Muscle layer of duodenum (tissue), 2 donors: ENCODE measurements at regions not wholly inside any gene's neighbourhood (a gene's known extent, or its start where the extent isn't known, plus 50 kb on each side); places are given as distances from the start of the nearest gene placed in this dataset.

Experiments used
- H3K27ac ChIP-seq: one replicate; pipeline ENCODE4 v1.7.0; 2013; ENCODE audit warnings: mild to moderate bottlenecking, low read length
- H3K27me3 ChIP-seq: one replicate; pipeline ENCODE4 v1.7.0; 2013; ENCODE audit warnings: low read depth, mild to moderate bottlenecking, control low read depth, low read length
- H3K36me3 ChIP-seq, 2 donors: one replicate each; pipeline ENCODE4 v1.7.0; 2013; ENCODE audit warnings: low read length in 2 of 2, control low read depth in 1 of 2, mild to moderate bottlenecking in 1 of 2; ENCODE audit not compliant: insufficient read depth in 2 of 2, control insufficient read depth in 1 of 2
- H3K4me1 ChIP-seq, 2 donors: one replicate each; pipeline ENCODE4 v1.7.0; 2013; ENCODE audit warnings: low read length in 2 of 2, mild to moderate bottlenecking in 2 of 2, control low read depth in 1 of 2, moderate library complexity in 1 of 2; ENCODE audit not compliant: insufficient read depth in 2 of 2, control insufficient read depth in 1 of 2
- H3K4me3 ChIP-seq, 2 donors: one replicate each; pipeline ENCODE4 v1.7.0; 2013; ENCODE audit warnings: low read length in 2 of 2, low read depth in 1 of 2, mild to moderate bottlenecking in 1 of 2
- H3K9me3 ChIP-seq, 2 donors: one replicate each; pipeline ENCODE4 v1.7.0; 2013; ENCODE audit warnings: low read length in 2 of 2, control low read depth in 1 of 2, mild to moderate bottlenecking in 1 of 2; ENCODE audit not compliant: control insufficient read depth in 1 of 2
- donor health status: healthy.

DNA sequence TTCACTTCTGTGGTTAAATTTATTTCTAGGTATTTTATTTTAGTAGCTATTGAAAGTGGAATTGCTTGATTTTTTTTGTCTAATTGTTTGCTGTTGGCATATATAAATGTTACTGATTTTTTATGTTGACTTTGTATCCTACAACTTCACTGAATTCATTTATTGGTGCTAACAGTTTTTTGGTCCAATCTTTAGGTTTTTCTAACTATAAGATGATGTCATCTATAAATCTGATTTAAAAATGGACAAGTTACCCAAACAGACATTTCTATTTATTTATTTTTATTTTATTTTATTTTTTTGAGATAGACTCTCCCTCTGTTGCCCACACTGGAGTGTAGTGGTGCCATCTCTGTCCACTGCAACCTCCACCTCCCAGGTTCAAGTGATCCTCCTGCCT is 162.3 kb downstream of the COX7C start:
- Histone ChIP-seq H3K9me3 (no peaks in the 10 kb centered on the region), H3K4me1 (no peaks in the 10 kb centered on the region), H3K36me3 (no peaks in the 10 kb centered on the region), H3K27ac (no peak overlapping the region), H3K4me3 (no peak overlapping the region), H3K27me3 (no peaks in the 10 kb centered on the region)

- no peaks in the 10 kb centered on the region for H3K9me3 ChIP-seq
- H3K27me3 ChIP-seq = no peaks in the 10 kb centered on the region
- no peak overlapping the region for H3K4me3 ChIP-seq
- H3K36me3 ChIP-seq = no peaks in the 10 kb centered on the region
- no peaks in the 10 kb centered on the region for H3K4me1 ChIP-seq
- no peak overlapping the region for H3K27ac ChIP-seq
These were observed 169.2 kb downstream of the COX7C start for GRCh38 chr5:86786955-86787354.

- no peak overlapping the region for H3K27ac ChIP-seq
- H3K36me3 ChIP-seq = no peaks in the 10 kb centered on the region
- no peak overlapping the region for H3K4me3 ChIP-seq
- no peaks in the 10 kb centered on the region for H3K27me3 ChIP-seq
- no peaks in the 10 kb centered on the region for H3K9me3 ChIP-seq
- no peaks in the 10 kb centered on the region for H3K4me1 ChIP-seq
These were observed 177.9 kb downstream of the COX7C start for GRCh38 chr5:86795659-86796058.

GRCh38 chr5:86797677-86798076 is 179.9 kb downstream of the COX7C start:
- Histone ChIP-seq H3K4me3 (no peak overlapping the region), H3K27ac (no peak overlapping the region), H3K27me3 (no peaks in the 10 kb centered on the region), H3K4me1 (no peaks in the 10 kb centered on the region), H3K9me3 (no peaks in the 10 kb centered on the region), H3K36me3 (no peaks in the 10 kb centered on the region)

GRCh38 chr5:86806206-86806605 is 188.5 kb downstream of the COX7C start:
- no peak overlapping the region for H3K4me3 ChIP-seq
- no peaks in the 10 kb centered on the region for H3K4me1 ChIP-seq
- H3K9me3 ChIP-seq = no peaks in the 10 kb centered on the region
- H3K27me3 ChIP-seq = no peaks in the 10 kb centered on the region
- no peaks in the 10 kb centered on the region for H3K36me3 ChIP-seq
- no peak overlapping the region for H3K27ac ChIP-seq

GRCh38 chr5:86807046-86808031 is 189.6 kb downstream of the COX7C start:
- Histone ChIP-seq H3K4me1 (no peaks in the 10 kb centered on the region), H3K27me3 (no peaks in the 10 kb centered on the region), H3K36me3 (no peaks in the 10 kb centered on the region), H3K9me3 (no peaks in the 10 kb centered on the region), H3K4me3 (no peak overlapping the region), H3K27ac (no peak overlapping the region)

DNA sequence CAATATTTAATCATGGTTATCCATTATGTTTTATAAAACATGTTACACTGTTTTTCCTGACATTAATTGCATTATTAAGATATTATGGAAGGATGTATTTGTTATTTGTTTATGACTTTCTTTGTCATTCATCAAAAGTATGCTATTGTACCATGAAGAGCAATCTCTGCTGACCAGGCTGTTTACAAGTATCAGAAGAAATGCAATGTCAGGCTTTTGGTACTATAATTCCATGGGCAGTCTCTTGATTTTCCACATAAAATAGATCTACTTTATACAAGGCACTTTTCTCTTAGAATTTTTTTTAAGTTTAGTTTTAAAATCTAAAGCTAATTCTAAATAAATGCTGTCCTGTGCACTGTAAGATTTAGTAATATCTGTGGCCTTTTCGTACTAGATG is 196.6 kb downstream of the COX7C start:
- no peaks in the 10 kb centered on the region for H3K27me3 ChIP-seq
- H3K4me1 ChIP-seq = no peaks in the 10 kb centered on the region
- no peaks in the 10 kb centered on the region for H3K36me3 ChIP-seq
- no peak overlapping the region for H3K27ac ChIP-seq
- no peaks in the 10 kb centered on the region for H3K9me3 ChIP-seq
- no peak overlapping the region for H3K4me3 ChIP-seq

DNA sequence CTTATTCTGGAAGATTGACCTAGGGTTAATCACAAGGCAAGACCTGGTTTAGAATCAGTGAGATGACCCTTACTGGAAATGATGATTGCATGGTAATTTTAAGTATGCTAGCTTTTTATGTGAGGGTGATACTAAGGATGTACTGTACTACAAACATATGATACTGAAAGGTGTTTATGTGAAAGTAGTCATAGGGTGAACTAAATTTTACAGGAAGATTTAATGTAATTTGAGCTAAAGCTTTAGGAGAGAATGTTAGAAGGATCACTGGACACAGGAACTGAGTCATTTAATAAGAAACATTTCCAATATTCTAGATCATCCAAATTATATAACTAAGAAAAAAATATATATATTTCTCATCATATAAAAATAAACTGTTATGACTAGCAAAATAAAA is 197.2 kb downstream of the COX7C start:
- Histone ChIP-seq H3K4me1 (no peaks in the 10 kb centered on the region), H3K4me3 (no peak overlapping the region), H3K9me3 (no peaks in the 10 kb centered on the region), H3K27ac (no peak overlapping the region), H3K36me3 (no peaks in the 10 kb centered on the region), H3K27me3 (no peaks in the 10 kb centered on the region)

DNA sequence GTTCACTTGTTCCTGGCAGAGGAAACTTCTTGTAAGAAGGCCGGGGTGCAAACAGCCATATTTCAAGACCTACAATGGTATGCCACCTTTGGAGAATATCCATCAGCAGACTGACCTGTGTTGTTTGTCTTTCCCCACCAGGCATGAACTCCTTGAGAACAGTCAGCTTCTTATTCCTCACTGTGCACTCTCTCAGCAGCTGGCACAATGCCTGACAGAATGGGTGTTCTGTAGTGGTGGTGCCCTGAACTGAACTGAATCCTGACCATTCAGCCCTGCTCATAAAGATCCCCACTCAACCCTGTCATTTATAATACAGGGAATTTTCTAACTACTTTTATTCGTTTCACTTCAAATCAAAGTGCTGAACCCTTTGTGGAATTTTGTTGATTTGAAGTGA is 206.9 kb downstream of the COX7C start:
- Histone ChIP-seq H3K36me3 (no peaks in the 10 kb centered on the region), H3K4me3 (no peak overlapping the region), H3K27ac (no peak overlapping the region), H3K9me3 (peaks cover 0 to 3% of the 10 kb centered on the region in 2 donors), H3K4me1 (no peaks in the 10 kb centered on the region), H3K27me3 (no peaks in the 10 kb centered on the region)

DNA sequence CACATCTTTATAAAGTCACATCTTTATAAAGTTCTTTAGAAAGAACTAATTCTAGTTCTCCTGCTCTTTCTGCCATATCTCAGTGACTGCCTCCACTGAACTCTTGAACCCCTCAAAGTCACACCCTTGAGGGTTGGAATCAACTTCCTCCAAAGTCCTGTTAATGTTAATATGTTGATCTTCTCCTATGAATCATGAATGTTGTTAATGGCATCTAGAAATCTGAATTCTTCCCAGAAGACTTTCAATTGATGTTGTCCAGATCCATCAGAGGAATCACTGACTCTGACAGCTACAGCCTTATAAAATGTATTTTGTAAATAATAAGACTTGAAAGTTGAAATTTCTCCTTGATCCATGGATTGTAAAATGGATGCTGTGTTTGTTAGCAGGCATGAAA is 213.4 kb downstream of the COX7C start:
- no peaks in the 10 kb centered on the region for H3K36me3 ChIP-seq
- H3K27me3 ChIP-seq = no peaks in the 10 kb centered on the region
- H3K9me3 ChIP-seq = peaks cover 3% of the 10 kb centered on the region in 2 donors
- no peaks in the 10 kb centered on the region for H3K4me1 ChIP-seq
- H3K4me3 ChIP-seq = no peak overlapping the region
- H3K27ac ChIP-seq = no peak overlapping the region

- no peaks in the 10 kb centered on the region for H3K27me3 ChIP-seq
- no peaks in the 10 kb centered on the region for H3K36me3 ChIP-seq
- no peak overlapping the region for H3K4me3 ChIP-seq
- no peaks in the 10 kb centered on the region for H3K4me1 ChIP-seq
- H3K9me3 ChIP-seq = peaks cover 0 to 3% of the 10 kb centered on the region in 2 donors
- H3K27ac ChIP-seq = no peak overlapping the region
These were observed 216.1 kb downstream of the COX7C start for GRCh38 chr5:86833868-86834267.

DNA sequence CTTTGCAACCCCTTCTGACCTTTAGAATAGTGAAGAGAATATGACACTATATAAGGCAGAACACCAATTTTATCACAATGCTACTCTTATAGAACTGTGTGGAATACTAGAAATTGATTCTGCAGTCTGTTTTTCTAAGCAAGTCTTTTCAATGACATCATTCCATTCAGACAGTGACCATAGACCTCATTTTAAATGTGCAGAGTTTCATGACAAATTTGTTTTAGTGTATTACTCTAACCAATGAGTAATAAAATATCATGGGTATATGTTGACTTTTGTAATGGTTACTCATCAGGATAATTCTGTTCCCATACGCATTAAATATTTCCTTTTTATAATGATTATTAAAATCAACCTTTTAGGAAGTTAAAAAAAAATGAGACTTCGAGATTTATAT is 219.9 kb downstream of the COX7C start:
- no peak overlapping the region for H3K4me3 ChIP-seq
- H3K9me3 ChIP-seq = no peaks in the 10 kb centered on the region
- H3K36me3 ChIP-seq = no peaks in the 10 kb centered on the region
- H3K27me3 ChIP-seq = no peaks in the 10 kb centered on the region
- no peaks in the 10 kb centered on the region for H3K4me1 ChIP-seq
- H3K27ac ChIP-seq = no peak overlapping the region
